GM20000 (cell line): ENCODE measurements at regions not wholly inside any gene's neighbourhood (a gene's known extent, or its start where the extent isn't known, plus 50 kb on each side); places are given as distances from the start of the nearest gene placed in this dataset.

Experiments used
- DNase-seq: peaks from one replicate; pipeline ENCODE4 v3.0.0; 2012; ENCODE audit warnings: low spot score
- CTCF ChIP-seq: IDR thresholded peaks from 2 replicates; pipeline ENCODE4 v1.5.1; 2012; ENCODE audit warnings: mild to moderate bottlenecking, control low read depth; ENCODE audit errors: extremely low read depth, missing control alignments

- no peak for DNase-seq
- no peak for TF ChIP-seq CTCF
Measured at GRCh38 chr3:26081166-26081565, 291.3 kb downstream of the OXSM start.

GRCh38 chr3:26081806-26082205 is 291.9 kb downstream of the OXSM start:
- DNase-seq: no peak

GRCh38 chr3:26082911-26083310 is 293.0 kb downstream of the OXSM start:
- DNase-seq: no peak
- no peak for TF ChIP-seq CTCF

More at GRCh38 chr3:26081806-26082205, 291.9 kb downstream of the OXSM start:
- TF ChIP-seq CTCF: no peak

- no peak for DNase-seq
Measured at GRCh38 chr3:26084629-26085028, 294.7 kb downstream of the OXSM start.

GRCh38 chr3:26087751-26088150 is 297.9 kb downstream of the OXSM start:
- DNase-seq: no peak
- no peak for TF ChIP-seq CTCF

More at GRCh38 chr3:26084629-26085028, 294.7 kb downstream of the OXSM start:
- no peak for TF ChIP-seq CTCF

- DNase-seq: no peak
- no peak for TF ChIP-seq CTCF
Measured at GRCh38 chr3:26089249-26089648, 299.4 kb downstream of the OXSM start.

- no peak for DNase-seq
- no peak for TF ChIP-seq CTCF
Measured at GRCh38 chr3:26090589-26090988, 300.7 kb downstream of the OXSM start.
